OCI-LY3 (cell line): ENCODE measurements at regions not wholly inside any gene's neighbourhood (a gene's known extent, or its start where the extent isn't known, plus 50 kb on each side); places are given as distances from the start of the nearest gene placed in this dataset.

Experiments used
- H2AFZ ChIP-seq: fragments of 200-600, 300-600 bp; shearing (Covaris generic); 2 replicates; pipeline ENCODE4 v1.6.0; 2014; ENCODE audit warnings: antibody characterized with exemption, low read depth, low read length
- H3K27ac ChIP-seq: fragments of 200-600, 300-600 bp; sonication (generic); 2 replicates; pipeline ENCODE4 v1.5.1; 2014; ENCODE audit warnings: mild to moderate bottlenecking, low read length, moderate library complexity, mixed read lengths
- H3K27me3 ChIP-seq: fragments of 200-600, 300-600 bp; sonication (generic); 2 replicates; pipeline ENCODE4 v1.6.1; 2014; ENCODE audit warnings: low read depth, low read length, mixed read lengths
- H3K36me3 ChIP-seq: fragments of 200-600, 300-600 bp; sonication (generic); replicated peaks from 2 replicates; pipeline ENCODE3; 2014; ENCODE audit warnings: low read depth, low read length, mixed read lengths
- H3K4me1 ChIP-seq: fragments of 300-600, 200-600 bp; sonication (generic); 2 replicates; pipeline ENCODE4 v1.6.1; 2014; ENCODE audit warnings: low read length, mixed read lengths
- H3K4me2 ChIP-seq: fragments of 200-600, 300-600 bp; sonication (generic); 2 replicates; pipeline ENCODE4 v1.6.1; 2014; ENCODE audit warnings: low read length, mixed read lengths
- H3K4me3 ChIP-seq: fragments of 300-600, 200-600 bp; sonication (generic); 2 replicates; pipeline ENCODE4 v1.5.1; 2014; ENCODE audit warnings: antibody characterized with exemption, mild to moderate bottlenecking, low read length, moderate library complexity
- H3K79me2 ChIP-seq: fragments of 300-600, 200-600 bp; shearing (Covaris generic); 2 replicates; pipeline ENCODE4 v1.6.1; 2014; ENCODE audit warnings: mild to moderate bottlenecking, low read length, mixed read lengths
- H3K9ac ChIP-seq: fragments of 300-600, 200-600 bp; shearing (Covaris generic); 2 replicates; pipeline ENCODE4 v1.6.0; 2014; ENCODE audit warnings: mild to moderate bottlenecking, low read length, moderate library complexity
- H3K9me3 ChIP-seq: fragments of 200-600, 300-600 bp; shearing (Covaris generic); 2 replicates; pipeline ENCODE4 v1.6.1; 2014; ENCODE audit warnings: low read length, mixed read lengths; ENCODE audit not compliant: insufficient read depth
- H4K20me1 ChIP-seq: fragments of 200-600, 300-600 bp; sonication (generic); 2 replicates; pipeline ENCODE4 v1.6.1; 2016; ENCODE audit warnings: low read length, mixed read lengths; ENCODE audit not compliant: insufficient read depth
- CTCF ChIP-seq: fragments of 200-600, 300-600 bp; sonication (generic); IDR thresholded peaks from 2 replicates; pipeline ENCODE4 v1.5.1; 2014; ENCODE audit warnings: antibody characterized with exemption, low read length, low read depth
- EZH2phosphoT487 ChIP-seq: fragments of 200-600 bp; shearing (Covaris generic); IDR thresholded peaks from 2 replicates; pipeline ENCODE4 v1.6.1; 2018; ENCODE audit warnings: antibody characterized with exemption, mixed run types, low read depth

DNA sequence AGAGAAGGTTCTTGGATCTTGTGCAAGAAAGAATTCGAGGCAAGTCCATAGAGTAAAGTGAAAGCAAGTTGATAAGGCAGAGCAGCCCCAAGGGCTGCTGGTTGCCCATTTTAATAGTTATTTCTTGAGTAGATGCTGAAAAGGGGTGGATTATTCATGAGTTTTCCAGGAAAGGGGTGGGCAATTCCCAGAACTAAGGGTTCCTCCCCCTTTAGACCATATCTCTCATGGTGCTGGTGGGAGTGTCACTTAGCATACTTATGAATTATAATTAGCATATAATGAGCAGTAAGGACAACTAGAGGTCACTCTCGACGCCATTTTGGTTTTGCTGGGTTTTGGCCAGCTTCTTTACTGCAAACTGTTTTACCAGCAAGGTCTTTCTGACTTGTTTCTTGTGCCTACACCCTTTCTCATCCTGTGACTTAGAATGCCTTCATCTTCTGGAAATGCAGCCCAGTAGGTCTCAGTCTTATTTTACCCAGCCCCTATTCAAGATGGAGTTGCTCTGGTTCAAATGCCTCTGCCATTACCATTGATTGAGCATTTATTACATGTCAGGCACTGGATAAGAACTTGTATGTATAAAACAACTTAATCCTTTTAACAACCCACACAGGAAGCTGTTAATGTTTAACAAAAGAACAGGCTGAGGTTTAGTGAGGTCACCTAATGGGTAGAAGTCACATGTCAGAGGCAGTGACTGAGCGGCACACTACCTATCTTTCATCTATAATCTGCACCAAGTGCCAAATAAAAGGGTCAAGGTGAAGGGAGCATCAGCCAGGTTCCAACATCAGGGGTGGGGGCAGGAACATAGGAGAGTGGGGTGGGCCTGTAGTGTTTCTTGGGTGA, 250.9 kb downstream of the ICOS start:
- H2AFZ ChIP-seq, result no peak overlapping the region
- H3K9me3 ChIP-seq, result no peaks in the 10 kb centered on the region
- H3K4me2 ChIP-seq, result no peak overlapping the region
- no peak overlapping the region for H3K9ac ChIP-seq
- no peaks in the 10 kb centered on the region for H3K27me3 ChIP-seq
- peaks cover 6% of the 10 kb centered on the region; the same call in 1 of the 2 replicates for H3K4me1 ChIP-seq
- H4K20me1 ChIP-seq, result no peaks in the 10 kb centered on the region
- H3K27ac ChIP-seq, result no peak overlapping the region
- H3K79me2 ChIP-seq, result no peaks in the 10 kb centered on the region
- TF ChIP-seq CTCF (no peak), EZH2phosphoT487 (no peak)
- H3K4me3 ChIP-seq, result no peak overlapping the region
- no peaks in the 10 kb centered on the region for H3K36me3 ChIP-seq

DNA sequence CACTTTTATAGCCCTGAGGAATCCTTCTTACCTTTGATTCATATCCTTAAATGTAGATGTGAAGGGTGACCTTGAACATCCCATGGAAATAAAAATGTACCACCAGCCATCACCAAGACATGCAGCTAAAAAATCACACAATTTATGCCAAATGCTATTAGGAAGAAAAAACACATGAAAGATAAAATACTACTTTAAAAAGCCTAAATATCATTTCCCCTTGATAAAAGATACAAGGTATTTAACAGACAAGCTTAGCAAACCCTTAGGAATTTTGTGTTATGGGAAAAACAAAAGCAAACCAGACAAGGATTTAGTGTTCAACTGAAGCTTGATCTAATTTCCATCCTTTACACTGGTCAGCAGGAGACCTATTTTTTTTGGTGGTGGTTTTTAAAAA, 255.0 kb downstream of the ICOS start:
- no peak overlapping the region for H2AFZ ChIP-seq
- H3K27me3 ChIP-seq, result no peaks in the 10 kb centered on the region
- TF ChIP-seq EZH2phosphoT487, result no peak
- no peak for TF ChIP-seq CTCF
- H3K4me1 ChIP-seq, result peaks cover 6% of the 10 kb centered on the region; the same call in 1 of the 2 replicates
- H3K27ac ChIP-seq, result no peak overlapping the region
- no peaks in the 10 kb centered on the region for H3K79me2 ChIP-seq
- no peaks in the 10 kb centered on the region for H4K20me1 ChIP-seq
- no peak overlapping the region for H3K4me3 ChIP-seq
- H3K4me2 ChIP-seq, result no peak overlapping the region
- no peak overlapping the region for H3K9ac ChIP-seq
- H3K9me3 ChIP-seq, result no peaks in the 10 kb centered on the region
- no peaks in the 10 kb centered on the region for H3K36me3 ChIP-seq

GRCh38 chr2:204195498-204195897, 258.9 kb downstream of the ICOS start:
- no peaks in the 10 kb centered on the region for H3K9me3 ChIP-seq
- H3K27me3 ChIP-seq, result no peaks in the 10 kb centered on the region
- H3K79me2 ChIP-seq, result no peaks in the 10 kb centered on the region
- H3K27ac ChIP-seq, result no peak overlapping the region
- no peaks in the 10 kb centered on the region for H3K36me3 ChIP-seq
- no peak for TF ChIP-seq EZH2phosphoT487
- H3K4me1 ChIP-seq, result peaks cover 15% of the 10 kb centered on the region
- no peak overlapping the region for H2AFZ ChIP-seq
- no peak overlapping the region for H3K4me3 ChIP-seq
- H3K9ac ChIP-seq, result no peak overlapping the region
- no peak overlapping the region for H3K4me2 ChIP-seq
- H4K20me1 ChIP-seq, result no peaks in the 10 kb centered on the region

DNA sequence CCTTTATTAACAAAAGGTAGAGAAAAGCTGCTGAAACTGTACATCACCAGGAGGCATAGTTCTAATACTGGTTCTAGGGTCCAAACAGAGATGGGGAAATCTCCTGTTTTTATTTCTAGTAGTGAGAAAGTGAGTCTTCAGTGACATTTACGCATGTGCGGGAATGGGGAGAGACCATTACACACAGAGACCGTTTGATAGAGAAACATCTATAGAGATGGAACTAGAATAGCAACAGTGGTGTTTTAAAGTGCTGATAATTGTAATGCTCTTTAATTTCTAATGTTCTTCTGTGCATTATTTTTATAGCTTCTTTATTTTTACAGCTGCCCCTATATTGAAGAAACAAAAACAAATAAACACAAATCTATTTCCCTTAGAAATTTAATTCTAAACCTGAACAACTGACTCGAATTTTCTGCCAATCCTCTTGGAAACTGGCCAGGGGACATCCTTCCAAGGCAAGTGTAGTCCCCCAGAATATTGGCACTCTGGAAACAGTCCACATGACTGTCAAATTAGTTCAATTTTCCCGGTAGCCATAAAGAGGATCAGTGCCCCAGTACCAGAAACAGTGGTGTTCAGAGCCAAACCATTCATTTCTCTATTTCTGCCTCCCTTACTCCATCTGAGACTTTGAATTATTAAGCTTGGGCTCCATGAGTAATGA, 260.9 kb downstream of the ICOS start:
- Histone ChIP-seq H3K9me3 (no peaks in the 10 kb centered on the region), H2AFZ (no peak overlapping the region), H4K20me1 (no peaks in the 10 kb centered on the region), H3K4me1 (peaks cover 18% of the 10 kb centered on the region), H3K27me3 (no peaks in the 10 kb centered on the region), H3K4me3 (no peak overlapping the region), H3K27ac (no peak overlapping the region), H3K79me2 (no peaks in the 10 kb centered on the region), H3K9ac (no peak overlapping the region), H3K36me3 (no peaks in the 10 kb centered on the region), H3K4me2 (no peak overlapping the region)
- TF ChIP-seq EZH2phosphoT487 (no peak), CTCF (no peak)
